Body of pancreas (tissue), 4 donors: ENCODE measurements at regions not wholly inside any gene's neighbourhood (a gene's known extent, or its start where the extent isn't known, plus 50 kb on each side); places are given as distances from the start of the nearest gene placed in this dataset.

Experiments
- POLR2A ChIP-seq, 3 donors: fragments of 450-650 bp; IDR thresholded peaks; one replicate each; pipeline ENCODE4 v1.6.1; 2016; ENCODE audit warnings: antibody characterized with exemption in 3 of 3, mild to moderate bottlenecking in 2 of 3
- TF ChIP-seq, protein P1 (sequence below), 7 experiments: fragments of 450-650 bp in 4 of 7; fragments of 200-600 bp in 3 of 7; sonication (generic) in 3 of 7; IDR thresholded peaks; one replicate each; pipeline ENCODE4 v1.5.1; 2016 to 2019; ENCODE audit warnings: antibody characterized with exemption in 7 of 7

DNA sequence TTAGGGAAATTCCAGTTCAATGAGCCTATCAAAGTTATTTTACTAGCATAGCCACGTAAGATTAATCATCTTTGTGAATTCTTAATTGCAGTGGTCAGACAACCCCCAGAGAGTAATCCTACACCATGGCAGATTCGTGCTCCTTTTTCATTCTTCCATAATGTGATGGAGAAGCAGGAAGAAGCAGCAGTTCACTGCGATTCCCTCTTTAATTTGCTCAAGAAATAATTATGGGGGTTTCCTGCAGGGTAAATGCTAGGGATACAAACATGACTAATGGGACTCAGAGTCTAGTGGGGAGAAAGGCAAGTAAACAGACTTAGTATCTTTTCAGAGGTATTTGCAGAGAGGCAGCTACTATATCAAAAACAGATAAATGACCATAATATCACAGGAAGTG, 175.8 kb upstream of the HNRNPA3 start:
- TF ChIP-seq, protein P1, sequence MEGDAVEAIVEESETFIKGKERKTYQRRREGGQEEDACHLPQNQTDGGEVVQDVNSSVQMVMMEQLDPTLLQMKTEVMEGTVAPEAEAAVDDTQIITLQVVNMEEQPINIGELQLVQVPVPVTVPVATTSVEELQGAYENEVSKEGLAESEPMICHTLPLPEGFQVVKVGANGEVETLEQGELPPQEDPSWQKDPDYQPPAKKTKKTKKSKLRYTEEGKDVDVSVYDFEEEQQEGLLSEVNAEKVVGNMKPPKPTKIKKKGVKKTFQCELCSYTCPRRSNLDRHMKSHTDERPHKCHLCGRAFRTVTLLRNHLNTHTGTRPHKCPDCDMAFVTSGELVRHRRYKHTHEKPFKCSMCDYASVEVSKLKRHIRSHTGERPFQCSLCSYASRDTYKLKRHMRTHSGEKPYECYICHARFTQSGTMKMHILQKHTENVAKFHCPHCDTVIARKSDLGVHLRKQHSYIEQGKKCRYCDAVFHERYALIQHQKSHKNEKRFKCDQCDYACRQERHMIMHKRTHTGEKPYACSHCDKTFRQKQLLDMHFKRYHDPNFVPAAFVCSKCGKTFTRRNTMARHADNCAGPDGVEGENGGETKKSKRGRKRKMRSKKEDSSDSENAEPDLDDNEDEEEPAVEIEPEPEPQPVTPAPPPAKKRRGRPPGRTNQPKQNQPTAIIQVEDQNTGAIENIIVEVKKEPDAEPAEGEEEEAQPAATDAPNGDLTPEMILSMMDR (IDR thresholded peaks at IDR 0.05), result no peak
- no peak for TF ChIP-seq POLR2A (IDR thresholded peaks at IDR 0.05)
